SK-N-MC (cell line): ENCODE measurements at regions not wholly inside any gene's neighbourhood (a gene's known extent, or its start where the extent isn't known, plus 50 kb on each side); places are given as distances from the start of the nearest gene placed in this dataset.

Experiments
- EZH2 ChIP-seq: fragments of 200-600 bp; sonication (generic); IDR thresholded peaks from one replicate; pipeline ENCODE4 v1.6.1; 2017; ENCODE audit warnings: antibody characterized with exemption
- FOXP2 ChIP-seq: optimal IDR thresholded peaks from 2 replicates; pipeline ENCODE3; 2011; ENCODE audit warnings: mild to moderate bottlenecking, moderate library complexity; ENCODE audit not compliant: insufficient read depth; ENCODE audit errors: extremely low read length, control extremely low read depth
- POLR2AphosphoS5 ChIP-seq: IDR thresholded peaks from 2 replicates; pipeline ENCODE4 v1.6.1; 2012; ENCODE audit warnings: mild to moderate bottlenecking, low read depth, low read length, borderline replicate concordance

GRCh38 chr2:144128130-144128746 lies 391.7 kb downstream of the ZEB2 start:
- TF ChIP-seq EZH2 (no peak), POLR2AphosphoS5 (no peak), FOXP2 (no peak)
